Eye (tissue), 1 donor: ENCODE measurements at regions not wholly inside any gene's neighbourhood (a gene's known extent, or its start where the extent isn't known, plus 50 kb on each side); places are given as distances from the start of the nearest gene placed in this dataset.

Experiments used
- DNase-seq: peaks from one replicate; pipeline ENCODE4 v3.0.0-alpha.2; 2015

- no peak for DNase-seq
Observed at GRCh38 chr9:103949096-103949495, 145.0 kb upstream of the SMC2 start.

- no peak for DNase-seq
Observed at GRCh38 chr9:103977163-103977562, 116.9 kb upstream of the SMC2 start.

- no peak for DNase-seq
Observed at GRCh38 chr9:103978396-103978795, 115.7 kb upstream of the SMC2 start.

GRCh38 chr9:103981912-103982311, 112.2 kb upstream of the SMC2 start:
- DNase-seq = no peak

GRCh38 chr9:103985077-103985476, 109.0 kb upstream of the SMC2 start:
- DNase-seq = no peak

- no peak for DNase-seq
Observed at GRCh38 chr9:103988821-103989220, 105.3 kb upstream of the SMC2 start.

- no peak for DNase-seq
Observed at GRCh38 chr9:103990311-103990710, 103.8 kb upstream of the SMC2 start.

GRCh38 chr9:103991001-103991400, 103.1 kb upstream of the SMC2 start:
- no peak for DNase-seq

GRCh38 chr9:103991698-103992097, 102.4 kb upstream of the SMC2 start:
- peak; percentile 1 for DNase-seq

GRCh38 chr9:103992938-103993579, 101.0 kb upstream of the SMC2 start:
- no peak for DNase-seq

- DNase-seq = peak; percentile 18
Observed at GRCh38 chr9:103997856-103998370, 96.2 kb upstream of the SMC2 start.

- DNase-seq = no peak
Observed at GRCh38 chr9:103999375-104000062, 94.6 kb upstream of the SMC2 start.

- DNase-seq = no peak
Observed at GRCh38 chr9:104009826-104010225, 84.3 kb upstream of the SMC2 start.

- no peak for DNase-seq
Observed at GRCh38 chr9:104022083-104022482, 72.0 kb upstream of the SMC2 start.

- no peak for DNase-seq
Observed at GRCh38 chr9:104025104-104025503, 69.0 kb upstream of the SMC2 start.

GRCh38 chr9:104025945-104026344, 68.2 kb upstream of the SMC2 start:
- peak; percentile 24 for DNase-seq

- no peak for DNase-seq
Observed at GRCh38 chr9:104027295-104027694, 66.8 kb upstream of the SMC2 start.

- no peak for DNase-seq
Observed at GRCh38 chr9:104028827-104029226, 65.3 kb upstream of the SMC2 start.
